GM12878 (cell line): ENCODE measurements at regions not wholly inside any gene's neighbourhood (a gene's known extent, or its start where the extent isn't known, plus 50 kb on each side); places are given as distances from the start of the nearest gene placed in this dataset.

Experiments
- ATAC-seq: fragments of 200-7000 bp; cut with Tn5 transposase; 3 replicates; pipeline ENCODE4 v1.9.1; 2020; ENCODE audit warnings: mild to moderate bottlenecking, moderate library complexity
- BruUV-seq: library from RNA; stranded (reverse); fragments of 400-500 nt; replicated peaks from 2 replicates; lab custom pipeline; 2021; lab: Mats Ljungman, UMichigan
- CTCF ChIA-PET: fragments of 300-600 bp; sonication (Branson Sonifier 250); formaldehyde crosslinking; extraction: SDS; loops from one replicate; lab custom pipeline; 2021; ENCODE audit warnings: inconsistent platforms; lab: Yijun Ruan, JAX
- POLR2A ChIA-PET: fragments of 350-600 bp; formaldehyde crosslinking; extraction: SDS; loops from one replicate; lab custom pipeline; 2021; ENCODE audit warnings: inconsistent platforms; lab: Charles Lee
- RAD21 ChIA-PET: fragments of 300-600 bp; sonication (Branson Sonifier 250); formaldehyde crosslinking; loops from one replicate; lab custom pipeline; 2023; ENCODE audit warnings: antibody characterized with exemption; ENCODE audit not compliant: unreplicated experiment; lab: Charles Lee
- SMC1A ChIA-PET: fragments of 300-600 bp; sonication (Branson Sonifier 250); formaldehyde crosslinking; loops from one replicate; lab custom pipeline; 2023; ENCODE audit not compliant: unreplicated experiment, uncharacterized antibody; lab: Charles Lee
- DNase-seq: peaks from one replicate; pipeline ENCODE4 v3.0.0-alpha.2; 2011; ENCODE audit warnings: low read depth, low spot score
- FAIRE-seq: peaks from 3 replicates; lab custom pipeline; 2011; peaks lifted over from hg19 to GRCh38; lab: Jason Lieb, UNC
- H2AFZ ChIP-seq: 2 replicates; pipeline ENCODE4 v1.6.0; 2011; ENCODE audit warnings: low read depth, low read length, control low read depth; ENCODE audit not compliant: control insufficient read depth
- H3K27ac ChIP-seq: 2 replicates; pipeline ENCODE4 v1.5.1; 2011; ENCODE audit warnings: control low read depth; ENCODE audit not compliant: control insufficient read depth, insufficient read depth
- H3K27me3 ChIP-seq, 2 experiments: replicated peaks in 1 of 2; 2 replicates each; pipeline versions ENCODE4 v1.6.0 to v1.6.1; 2011; ENCODE audit warnings: low read length in 1 of 2; ENCODE audit not compliant: control insufficient read depth in 2 of 2, insufficient read depth in 2 of 2
- H3K36me3 ChIP-seq, 2 experiments: 2 replicates each; pipeline ENCODE4 v1.5.1; 2011; ENCODE audit warnings: low read length in 1 of 2; ENCODE audit not compliant: control insufficient read depth in 2 of 2, insufficient read depth in 2 of 2
- H3K4me1 ChIP-seq: 2 replicates; pipeline ENCODE4 v1.6.1; 2011; ENCODE audit warnings: mild to moderate bottlenecking, low read length, moderate library complexity, mixed read lengths; ENCODE audit not compliant: control insufficient read depth, insufficient read depth
- H3K4me2 ChIP-seq: 2 replicates; pipeline ENCODE4 v1.6.0; 2011; ENCODE audit warnings: control low read depth; ENCODE audit not compliant: control insufficient read depth, insufficient read depth
- H3K4me3 ChIP-seq: fragments of 200-600 bp; sonication (generic); 2 replicates; pipeline ENCODE4 v1.5.1; 2016
- H3K79me2 ChIP-seq: 2 replicates; pipeline ENCODE4 v1.6.0; 2011; ENCODE audit warnings: low read length; ENCODE audit not compliant: control insufficient read depth, insufficient read depth
- H3K9ac ChIP-seq: 2 replicates; pipeline ENCODE4 v1.8.0; 2011; ENCODE audit warnings: low read length, control low read depth, mixed read lengths; ENCODE audit not compliant: control insufficient read depth, insufficient read depth
- H3K9me3 ChIP-seq: replicated peaks from 3 replicates; pipeline ENCODE4 v1.5.1; 2011; ENCODE audit warnings: mild to moderate bottlenecking, low read length; ENCODE audit not compliant: control insufficient read depth, insufficient read depth
- H4K20me1 ChIP-seq: 2 replicates; pipeline ENCODE4 v1.6.0; 2011; ENCODE audit not compliant: control insufficient read depth, insufficient read depth
- MEF2A ChIP-seq: IDR thresholded peaks from 2 replicates; pipeline ENCODE4 v1.6.1; 2011; ENCODE audit warnings: low read depth, mild to moderate bottlenecking, low read length, moderate library complexity; ENCODE audit not compliant: insufficient read depth
- MEF2B ChIP-seq: fragments of 450-650 bp; IDR thresholded peaks from 2 replicates; pipeline ENCODE4 v1.6.1; 2018; ENCODE audit warnings: mild to moderate bottlenecking, moderate library complexity; ENCODE audit not compliant: partially characterized antibody, poor library complexity, severe bottlenecking
- MYB ChIP-seq: fragments of 150-350 bp; IDR thresholded peaks from 2 replicates; pipeline ENCODE4 v1.6.1; 2014; ENCODE audit warnings: mild to moderate bottlenecking, low read depth, low read length, borderline replicate concordance
- NFYA ChIP-seq: IDR thresholded peaks from 2 replicates; pipeline ENCODE4 v1.6.1; 2011; ENCODE audit warnings: low read depth, mild to moderate bottlenecking, low read length, improper control_type of control experiment, borderline replicate concordance
- POLR2A ChIP-seq: IDR thresholded peaks from 2 replicates; pipeline ENCODE4 v1.6.1; 2011; ENCODE audit warnings: low read depth, mild to moderate bottlenecking, low read length
- STAT1 ChIP-seq: fragments of 450-650 bp; conservative IDR thresholded peaks from 2 replicates; pipeline ENCODE4 v1.6.1; 2014; ENCODE audit warnings: antibody characterized with exemption, mild to moderate bottlenecking
- SUPT20H ChIP-seq: IDR thresholded peaks from 2 replicates; pipeline ENCODE4 v1.6.1; 2011; ENCODE audit warnings: low read depth, mild to moderate bottlenecking, low read length, moderate library complexity, borderline replicate concordance; ENCODE audit not compliant: control insufficient read depth
- TARDBP ChIP-seq: IDR thresholded peaks from 2 replicates; pipeline ENCODE4 v1.6.1; 2016; ENCODE audit warnings: borderline replicate concordance
- TCF12 ChIP-seq: IDR thresholded peaks from 2 replicates; pipeline ENCODE4 v1.6.1; 2011; ENCODE audit warnings: low read depth, mild to moderate bottlenecking, low read length
- WRNIP1 ChIP-seq: IDR thresholded peaks from 2 replicates; pipeline ENCODE4 v1.6.1; 2011; ENCODE audit warnings: low read depth, low read length, improper control_type of control experiment, borderline replicate concordance
- ZNF384 ChIP-seq: IDR thresholded peaks from 2 replicates; pipeline ENCODE4 v1.6.1; 2012; ENCODE audit warnings: low read depth, mild to moderate bottlenecking, low read length, improper control_type of control experiment, borderline replicate concordance
- WGBS: methylation state at CpG from one replicate; pipeline ENCODE4 v1.1.6; 2016; ENCODE audit warnings: low lambda C conversion rate; ENCODE audit not compliant: insufficient replicate concordance, insufficient coverage; ENCODE audit errors: missing lambda C conversion rate; 5-methylcytosine and 5-hydroxymethylcytosine counted together
- in situ Hi-C: fragments of 300-500 bp; cut with MboI; formaldehyde crosslinking; loops from 9 replicates; pipeline ENCODE4 v1.14.3; 2018; ENCODE audit warnings: mixed read lengths
- intact Hi-C: fragments of 100-400 bp; cut with micrococcal nuclease; formaldehyde crosslinking; loops from one replicate; pipeline ENCODE4 v1.14.2; 2022; ENCODE audit not compliant: unreplicated experiment
- TF ChIP-seq, protein P1 (sequence below): IDR thresholded peaks from 2 replicates; pipeline ENCODE4 v1.6.1; 2011; ENCODE audit warnings: low read depth, mild to moderate bottlenecking, low read length, moderate library complexity, borderline replicate concordance; ENCODE audit errors: extremely low read depth
- TF ChIP-seq, protein P2 (sequence below): IDR thresholded peaks from 2 replicates; pipeline ENCODE4 v1.6.1; 2011; ENCODE audit warnings: low read depth, low read length, improper control_type of control experiment, borderline replicate concordance
- TF ChIP-seq, protein P3 (sequence below): IDR thresholded peaks from 2 replicates; pipeline ENCODE4 v1.6.1; 2011; ENCODE audit warnings: borderline replicate concordance, low read depth, mild to moderate bottlenecking, moderate library complexity, low read length; ENCODE audit not compliant: insufficient read depth, poor library complexity, severe bottlenecking
- TF ChIP-seq, protein P4 (sequence below): fragments of 450-650 bp; IDR thresholded peaks from 2 replicates; pipeline ENCODE4 v1.6.1; 2017; ENCODE audit warnings: mild to moderate bottlenecking, low read depth, inconsistent platforms; ENCODE audit not compliant: poor library complexity, severe bottlenecking

DNA sequence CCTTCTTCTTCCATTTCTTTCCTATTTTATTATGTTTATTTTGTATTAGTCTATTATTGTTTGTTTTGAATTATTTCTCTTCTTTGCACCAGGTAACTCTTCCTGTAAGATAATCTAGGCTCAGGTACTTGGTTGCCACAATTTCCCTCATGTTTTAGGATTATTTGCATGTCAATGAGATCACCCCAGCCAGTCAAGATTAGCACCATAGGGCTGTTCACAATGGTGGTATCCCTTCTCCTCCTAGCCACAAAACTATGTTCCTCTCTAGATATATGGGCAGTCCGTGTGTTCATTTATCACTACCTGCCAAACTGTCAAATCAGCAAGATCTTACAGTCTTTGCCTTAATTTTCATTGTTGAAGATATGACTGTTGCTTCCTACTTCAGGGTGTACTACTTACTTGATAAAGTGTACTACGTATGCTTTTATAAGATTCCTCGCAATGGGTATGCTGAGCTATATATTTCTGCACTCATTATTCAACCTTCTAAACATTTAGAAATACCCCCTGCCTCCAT, 1536.2 kb downstream of the PLA2G4A start:
- CTCF ChIA-PET: no interaction called here
- no TSS peak for BruUV-seq
- DNase-seq (no peak), ATAC-seq (no peak)
- Histone ChIP-seq H3K9me3 (no peaks in the 10 kb centered on the region), H3K4me3 (no peak overlapping the region), H3K4me2 (no peak overlapping the region), H3K9ac (no peak overlapping the region), H3K36me3 (no peaks in the 10 kb centered on the region), H3K4me1 (no peaks in the 10 kb centered on the region)
- in situ Hi-C loops (no loop called here), intact Hi-C loops (no loop called here)
- 0% methylated on average over 3 of the region's 3 CpGs for WGBS
- no peak for TF ChIP-seq STAT1
- TF ChIP-seq, protein P1, sequence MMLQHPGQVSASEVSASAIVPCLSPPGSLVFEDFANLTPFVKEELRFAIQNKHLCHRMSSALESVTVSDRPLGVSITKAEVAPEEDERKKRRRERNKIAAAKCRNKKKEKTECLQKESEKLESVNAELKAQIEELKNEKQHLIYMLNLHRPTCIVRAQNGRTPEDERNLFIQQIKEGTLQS: no peak
- no peak for TF ChIP-seq MYB
- TF ChIP-seq WRNIP1: no peak
- TF ChIP-seq, protein P2, sequence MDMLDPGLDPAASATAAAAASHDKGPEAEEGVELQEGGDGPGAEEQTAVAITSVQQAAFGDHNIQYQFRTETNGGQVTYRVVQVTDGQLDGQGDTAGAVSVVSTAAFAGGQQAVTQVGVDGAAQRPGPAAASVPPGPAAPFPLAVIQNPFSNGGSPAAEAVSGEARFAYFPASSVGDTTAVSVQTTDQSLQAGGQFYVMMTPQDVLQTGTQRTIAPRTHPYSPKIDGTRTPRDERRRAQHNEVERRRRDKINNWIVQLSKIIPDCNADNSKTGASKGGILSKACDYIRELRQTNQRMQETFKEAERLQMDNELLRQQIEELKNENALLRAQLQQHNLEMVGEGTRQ: no peak
- TF ChIP-seq, protein P3, sequence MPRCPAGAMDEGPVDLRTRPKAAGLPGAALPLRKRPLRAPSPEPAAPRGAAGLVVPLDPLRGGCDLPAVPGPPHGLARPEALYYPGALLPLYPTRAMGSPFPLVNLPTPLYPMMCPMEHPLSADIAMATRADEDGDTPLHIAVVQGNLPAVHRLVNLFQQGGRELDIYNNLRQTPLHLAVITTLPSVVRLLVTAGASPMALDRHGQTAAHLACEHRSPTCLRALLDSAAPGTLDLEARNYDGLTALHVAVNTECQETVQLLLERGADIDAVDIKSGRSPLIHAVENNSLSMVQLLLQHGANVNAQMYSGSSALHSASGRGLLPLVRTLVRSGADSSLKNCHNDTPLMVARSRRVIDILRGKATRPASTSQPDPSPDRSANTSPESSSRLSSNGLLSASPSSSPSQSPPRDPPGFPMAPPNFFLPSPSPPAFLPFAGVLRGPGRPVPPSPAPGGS: no peak
- no peak for TF ChIP-seq TCF12
- no peak for TF ChIP-seq MEF2A
- TF ChIP-seq SUPT20H: no peak
- no peak for TF ChIP-seq MEF2B
- no peak for TF ChIP-seq TARDBP
- no peak for TF ChIP-seq ZNF384
- TF ChIP-seq, protein P4, sequence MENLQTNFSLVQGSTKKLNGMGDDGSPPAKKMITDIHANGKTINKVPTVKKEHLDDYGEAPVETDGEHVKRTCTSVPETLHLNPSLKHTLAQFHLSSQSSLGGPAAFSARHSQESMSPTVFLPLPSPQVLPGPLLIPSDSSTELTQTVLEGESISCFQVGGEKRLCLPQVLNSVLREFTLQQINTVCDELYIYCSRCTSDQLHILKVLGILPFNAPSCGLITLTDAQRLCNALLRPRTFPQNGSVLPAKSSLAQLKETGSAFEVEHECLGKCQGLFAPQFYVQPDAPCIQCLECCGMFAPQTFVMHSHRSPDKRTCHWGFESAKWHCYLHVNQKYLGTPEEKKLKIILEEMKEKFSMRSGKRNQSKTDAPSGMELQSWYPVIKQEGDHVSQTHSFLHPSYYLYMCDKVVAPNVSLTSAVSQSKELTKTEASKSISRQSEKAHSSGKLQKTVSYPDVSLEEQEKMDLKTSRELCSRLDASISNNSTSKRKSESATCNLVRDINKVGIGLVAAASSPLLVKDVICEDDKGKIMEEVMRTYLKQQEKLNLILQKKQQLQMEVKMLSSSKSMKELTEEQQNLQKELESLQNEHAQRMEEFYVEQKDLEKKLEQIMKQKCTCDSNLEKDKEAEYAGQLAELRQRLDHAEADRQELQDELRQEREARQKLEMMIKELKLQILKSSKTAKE: no peak
- no peak for TF ChIP-seq NFYA
- no peak for TF ChIP-seq POLR2A
- TF ChIP-seq, all 136 proteins: peak for 0
- FAIRE-seq: no peak
- ChIA-PET POLR2A (no interaction called here), RAD21 (no interaction called here), SMC1A (no interaction called here)
- Histone ChIP-seq H2AFZ (no peak overlapping the region), H4K20me1 (no peaks in the 10 kb centered on the region), H3K27ac (no peak overlapping the region), H3K79me2 (no peaks in the 10 kb centered on the region), H3K27me3 (no peaks in the 10 kb centered on the region)
